Right atrium auricular region (tissue), 2 donors: ENCODE measurements at regions not wholly inside any gene's neighbourhood (a gene's known extent, or its start where the extent isn't known, plus 50 kb on each side); places are given as distances from the start of the nearest gene placed in this dataset.

ENCODE experiments used
- DNase-seq: peaks from one replicate; pipeline ENCODE4 v3.0.0-alpha.2; 2019; ENCODE audit warnings: low spot score
- H3K27ac ChIP-seq, 2 donors: fragments of 200-600 bp; sonication (generic); 1 replicate in 1 of 2; 2 replicates in 1 of 2; pipeline ENCODE4 v1.5.1; 2016 to 2019
- H3K27me3 ChIP-seq, 2 donors: fragments of 200-600 bp; sonication (generic); one replicate each; pipeline versions ENCODE4 v1.5.1 to v1.6.0; 2017 to 2019
- H3K36me3 ChIP-seq: fragments of 200-600 bp; sonication (generic); one replicate; pipeline ENCODE4 v1.5.1; 2016
- H3K4me1 ChIP-seq, 2 donors: fragments of 200-600 bp; sonication (generic); one replicate each; pipeline versions ENCODE4 v1.5.1 to v1.6.0; 2017 to 2019
- H3K4me3 ChIP-seq, 2 donors: fragments of 200-600 bp; sonication (generic); 1 replicate in 1 of 2; 2 replicates in 1 of 2; pipeline ENCODE4 v1.5.1; 2017 to 2019; ENCODE audit warnings: mild to moderate bottlenecking in 1 of 2, moderate library complexity in 1 of 2
- H3K9me3 ChIP-seq, 2 donors: fragments of 200-600 bp; sonication (generic); one replicate each; pipeline ENCODE4 v1.5.1; 2019
- TF ChIP-seq, protein P1 (sequence below), 2 donors: fragments of 200-600 bp; sonication (generic); IDR thresholded peaks; one replicate each; pipeline ENCODE4 v1.5.1; 2019; ENCODE audit warnings: antibody characterized with exemption in 2 of 2

GRCh38 chr7:46725838-46726237 is 804.8 kb upstream of the IGFBP3 start:
- H3K4me3 ChIP-seq = no peak overlapping the region
- H3K27me3 ChIP-seq = no peaks in the 10 kb centered on the region
- H3K9me3 ChIP-seq = peaks cover 0 to 11% of the 10 kb centered on the region in 2 donors
- H3K36me3 ChIP-seq = no peaks in the 10 kb centered on the region
- H3K4me1 ChIP-seq = no peaks in the 10 kb centered on the region
- TF ChIP-seq, protein P1, sequence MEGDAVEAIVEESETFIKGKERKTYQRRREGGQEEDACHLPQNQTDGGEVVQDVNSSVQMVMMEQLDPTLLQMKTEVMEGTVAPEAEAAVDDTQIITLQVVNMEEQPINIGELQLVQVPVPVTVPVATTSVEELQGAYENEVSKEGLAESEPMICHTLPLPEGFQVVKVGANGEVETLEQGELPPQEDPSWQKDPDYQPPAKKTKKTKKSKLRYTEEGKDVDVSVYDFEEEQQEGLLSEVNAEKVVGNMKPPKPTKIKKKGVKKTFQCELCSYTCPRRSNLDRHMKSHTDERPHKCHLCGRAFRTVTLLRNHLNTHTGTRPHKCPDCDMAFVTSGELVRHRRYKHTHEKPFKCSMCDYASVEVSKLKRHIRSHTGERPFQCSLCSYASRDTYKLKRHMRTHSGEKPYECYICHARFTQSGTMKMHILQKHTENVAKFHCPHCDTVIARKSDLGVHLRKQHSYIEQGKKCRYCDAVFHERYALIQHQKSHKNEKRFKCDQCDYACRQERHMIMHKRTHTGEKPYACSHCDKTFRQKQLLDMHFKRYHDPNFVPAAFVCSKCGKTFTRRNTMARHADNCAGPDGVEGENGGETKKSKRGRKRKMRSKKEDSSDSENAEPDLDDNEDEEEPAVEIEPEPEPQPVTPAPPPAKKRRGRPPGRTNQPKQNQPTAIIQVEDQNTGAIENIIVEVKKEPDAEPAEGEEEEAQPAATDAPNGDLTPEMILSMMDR (IDR thresholded peaks at IDR 0.05) = no peak
- no peak for DNase-seq
- no peak overlapping the region for H3K27ac ChIP-seq

- H3K9me3 ChIP-seq = peaks cover 0 to 8% of the 10 kb centered on the region in 2 donors
- no peaks in the 10 kb centered on the region for H3K36me3 ChIP-seq
- no peak overlapping the region for H3K27ac ChIP-seq
- no peaks in the 10 kb centered on the region for H3K4me1 ChIP-seq
- no peaks in the 10 kb centered on the region for H3K27me3 ChIP-seq
- no peak for DNase-seq
- TF ChIP-seq, protein P1 (IDR thresholded peaks at IDR 0.05) = no peak
- no peak overlapping the region for H3K4me3 ChIP-seq
Observed at GRCh38 chr7:46725136-46725535, 804.1 kb upstream of the IGFBP3 start.

- Histone ChIP-seq H3K27ac (no peak overlapping the region), H3K27me3 (no peaks in the 10 kb centered on the region), H3K4me1 (no peaks in the 10 kb centered on the region), H3K9me3 (peaks cover 0 to 8% of the 10 kb centered on the region in 2 donors), H3K4me3 (no peak overlapping the region), H3K36me3 (no peaks in the 10 kb centered on the region)
- DNase-seq = no peak
- TF ChIP-seq, protein P1 (IDR thresholded peaks at IDR 0.05) = no peak
Observed at GRCh38 chr7:46723742-46724141, 802.7 kb upstream of the IGFBP3 start.

GRCh38 chr7:46723003-46723402 is 801.9 kb upstream of the IGFBP3 start:
- H3K27me3 ChIP-seq = no peaks in the 10 kb centered on the region
- H3K36me3 ChIP-seq = no peaks in the 10 kb centered on the region
- H3K27ac ChIP-seq = no peak overlapping the region
- H3K9me3 ChIP-seq = peaks cover 0 to 8% of the 10 kb centered on the region in 2 donors
- H3K4me1 ChIP-seq = no peaks in the 10 kb centered on the region
- TF ChIP-seq, protein P1 (IDR thresholded peaks at IDR 0.05) = no peak
- no peak overlapping the region for H3K4me3 ChIP-seq
- no peak for DNase-seq

GRCh38 chr7:46720761-46721160 is 799.7 kb upstream of the IGFBP3 start:
- Histone ChIP-seq H3K9me3 (peaks cover 0 to 2% of the 10 kb centered on the region in 2 donors), H3K36me3 (no peaks in the 10 kb centered on the region), H3K4me1 (no peaks in the 10 kb centered on the region), H3K4me3 (no peak overlapping the region), H3K27me3 (no peaks in the 10 kb centered on the region), H3K27ac (no peak overlapping the region)
- TF ChIP-seq, protein P1 (IDR thresholded peaks at IDR 0.05) = no peak
- DNase-seq = no peak

DNA sequence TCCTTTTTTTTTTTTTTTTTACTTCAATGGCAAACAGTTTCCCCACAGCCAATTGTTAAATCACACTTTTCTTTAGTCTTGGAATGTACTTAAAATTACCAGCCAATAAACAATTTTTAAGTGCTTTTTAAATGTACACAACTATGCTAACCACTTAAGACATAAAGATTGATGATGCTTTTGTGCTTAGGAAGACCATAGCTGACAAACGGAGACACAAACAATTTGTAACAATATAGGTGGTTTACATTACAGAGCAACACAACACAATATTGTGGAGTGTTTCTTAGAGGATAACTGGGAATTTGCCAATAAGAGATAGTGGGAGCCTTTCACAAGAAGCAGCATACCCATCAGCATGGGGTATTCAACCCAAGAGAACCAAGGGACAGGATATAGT is 798.5 kb upstream of the IGFBP3 start:
- Histone ChIP-seq H3K27ac (no peak overlapping the region), H3K9me3 (no peaks in the 10 kb centered on the region), H3K36me3 (no peaks in the 10 kb centered on the region), H3K4me3 (no peak overlapping the region), H3K27me3 (no peaks in the 10 kb centered on the region), H3K4me1 (no peaks in the 10 kb centered on the region)
- DNase-seq = no peak
- TF ChIP-seq, protein P1 (IDR thresholded peaks at IDR 0.05) = no peak
